ENCODE measurements at regions not wholly inside any gene's neighbourhood (a gene's known extent, or its start where the extent isn't known, plus 50 kb on each side); places are given as distances from the start of the nearest gene placed in this dataset.
"Not testable (repeated sequence)": the region's sequence is repeated elsewhere in the genome, so short reads cannot be mapped to it uniquely, and the experiment has no call there.

DNA sequence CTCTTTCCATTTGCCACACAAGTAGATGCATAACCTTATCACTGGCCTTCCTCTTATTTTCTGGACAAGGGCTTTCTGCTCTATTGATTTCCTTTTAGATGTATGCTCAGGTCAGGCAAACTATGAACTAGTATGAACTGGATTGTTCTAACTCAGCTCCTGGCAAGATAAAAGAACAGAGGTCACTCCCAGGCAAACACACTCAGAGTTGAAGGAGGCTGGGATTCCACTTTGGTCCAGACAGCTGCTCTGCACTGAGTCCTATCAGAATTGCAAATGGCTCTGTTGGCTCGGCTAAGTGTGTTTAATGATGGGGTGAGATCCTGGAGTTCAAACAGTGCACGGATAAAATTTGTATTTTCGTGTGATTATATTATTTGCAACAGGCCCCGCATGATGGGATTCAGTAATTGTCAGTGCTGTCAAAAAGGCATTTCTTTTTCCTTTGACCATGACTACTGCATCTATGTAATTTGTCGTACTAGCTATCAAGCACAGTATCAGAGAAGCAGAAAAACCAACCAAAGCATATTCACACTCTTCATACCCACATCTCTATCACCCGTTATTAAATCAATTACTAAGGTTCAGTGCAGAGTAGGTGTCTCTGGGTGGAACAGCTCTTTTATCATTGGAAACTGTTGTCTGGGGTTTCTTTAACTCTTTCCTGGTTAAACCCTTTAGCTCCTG is 288.1 kb upstream of the PRKCQ start:
- DNase-seq: no peak

DNA sequence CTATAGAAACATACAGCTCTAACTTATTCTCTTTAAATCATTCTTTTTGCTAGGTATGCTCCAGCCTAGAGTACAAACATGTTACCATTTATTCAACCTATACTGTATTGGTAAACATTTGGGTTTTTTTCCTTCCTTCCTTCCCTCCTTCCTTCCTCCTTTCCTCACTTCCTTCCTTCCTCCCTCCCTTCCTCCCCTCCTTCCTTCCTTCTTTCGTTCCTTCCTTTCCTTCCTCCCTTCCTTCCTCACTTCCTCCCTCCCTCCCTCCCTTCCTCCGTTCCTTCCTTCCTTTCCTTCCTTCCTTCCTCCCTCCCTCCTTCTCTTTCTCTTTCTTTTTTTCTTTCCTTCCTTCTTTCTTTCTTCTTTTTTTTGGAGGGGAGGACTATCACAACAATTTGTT is 286.7 kb upstream of the PRKCQ start:
- no peak for DNase-seq

DNA sequence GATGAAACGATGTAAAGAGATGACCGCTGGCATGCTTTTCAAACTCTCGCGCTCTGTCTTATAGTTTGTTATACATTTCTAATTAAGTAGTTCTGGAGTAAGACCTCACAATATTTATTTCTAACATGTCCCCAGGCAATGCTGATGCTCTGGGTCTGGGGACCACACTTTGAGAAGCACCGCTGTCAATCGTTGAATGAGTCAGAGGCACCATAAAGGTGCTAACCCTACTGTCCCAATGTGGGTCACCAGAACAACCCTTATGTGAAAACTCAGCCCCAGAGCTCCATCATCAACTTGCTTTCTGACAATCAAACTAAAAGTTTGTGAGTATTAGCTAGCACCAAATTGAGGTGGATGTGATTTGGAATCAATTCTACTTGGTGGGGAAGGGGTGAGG is 284.1 kb upstream of the PRKCQ start:
- DNase-seq: no peak

DNA sequence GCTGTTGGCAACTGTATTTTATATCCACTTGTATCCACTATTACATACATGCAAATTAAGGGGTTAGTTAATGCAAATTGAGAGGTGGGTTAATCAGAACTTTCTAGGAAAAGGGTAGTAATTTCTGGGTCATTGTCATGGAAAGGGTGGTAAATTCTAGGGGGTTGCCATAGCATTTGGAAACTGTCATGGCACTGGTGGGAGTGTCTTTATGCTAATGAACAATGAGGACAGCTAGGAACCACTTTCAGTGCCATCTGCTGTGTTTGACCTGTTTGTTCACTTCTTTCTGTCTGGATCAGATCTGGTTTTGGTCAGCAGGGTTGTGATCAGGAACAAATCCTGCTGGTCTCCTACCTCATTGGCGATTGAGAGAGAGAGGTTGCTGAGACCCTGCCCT is 283.3 kb upstream of the PRKCQ start:
- DNase-seq: no peak

DNA sequence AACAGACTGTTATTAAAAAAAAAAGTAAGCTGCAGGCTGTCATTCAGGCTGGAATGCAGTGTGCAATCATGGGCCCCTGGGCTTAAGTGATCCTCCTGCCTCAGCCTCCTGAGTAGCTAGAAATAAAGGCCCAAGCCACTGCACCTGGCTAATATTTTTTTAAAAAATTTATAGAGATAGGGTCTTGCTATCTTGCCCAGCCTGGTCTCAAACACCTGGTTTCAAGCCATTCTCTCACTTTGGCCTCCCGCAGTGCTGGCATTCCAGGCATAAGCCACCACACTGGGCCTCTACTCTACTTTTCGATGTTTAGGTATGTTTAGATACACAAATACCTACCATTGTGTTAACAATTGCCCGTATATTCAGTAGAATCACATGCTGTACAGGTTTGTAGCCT is 270.4 kb upstream of the PRKCQ start:
- DNase-seq: no peak

DNA sequence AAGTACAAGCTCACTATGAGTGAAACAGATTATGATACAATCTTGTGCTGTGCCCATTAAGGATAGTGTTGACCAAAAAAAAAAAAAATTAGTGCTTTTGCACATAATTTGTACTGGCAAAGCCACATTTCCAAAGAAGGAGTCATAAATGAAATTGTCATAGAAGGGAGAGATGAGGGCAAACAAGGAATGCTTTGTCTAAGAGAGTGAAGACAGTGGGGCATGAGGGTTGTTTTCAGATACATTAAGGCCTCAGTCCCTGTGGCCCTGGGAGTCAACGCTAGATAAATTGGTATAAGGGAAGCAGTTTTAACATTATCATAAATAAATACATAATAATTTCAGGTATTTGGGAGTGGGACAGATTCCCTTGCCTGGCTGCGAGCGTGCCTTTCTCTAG is 267.5 kb upstream of the PRKCQ start:
- DNase-seq: no peak

DNA sequence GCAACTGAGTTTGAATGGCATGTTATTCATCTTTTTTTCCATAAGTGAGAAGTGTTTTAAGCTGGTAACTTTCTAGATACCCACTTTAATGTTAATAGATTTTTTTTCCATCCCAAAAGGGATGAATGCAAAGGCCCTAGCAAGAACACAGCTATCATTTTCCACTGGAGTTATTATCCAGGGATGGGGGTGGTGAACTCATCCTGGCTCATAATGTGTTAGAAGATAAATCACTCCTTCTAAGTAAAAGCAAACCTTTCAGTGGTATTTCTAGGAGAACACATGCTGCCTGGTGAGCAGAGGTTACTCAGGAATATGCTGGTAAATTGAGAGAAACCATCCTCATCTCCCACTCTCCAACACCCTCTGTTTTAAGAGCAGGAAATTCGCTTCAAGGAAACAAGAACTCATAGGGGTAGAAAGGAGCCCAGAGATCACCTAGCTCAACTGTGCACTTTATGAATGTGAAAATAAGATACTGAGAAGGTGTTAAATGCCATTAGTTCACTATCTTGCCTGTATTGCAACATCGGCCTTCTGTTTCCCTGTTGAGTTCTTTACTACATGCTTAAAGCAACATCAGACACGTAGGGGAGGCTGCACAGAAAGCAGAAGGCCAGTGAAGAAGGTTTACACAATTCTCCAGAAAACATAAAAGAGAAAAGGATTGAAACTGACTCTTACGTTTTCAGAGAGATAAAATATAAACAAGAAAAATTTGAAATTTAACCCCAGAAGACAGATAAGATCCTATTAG is 264.0 kb upstream of the PRKCQ start:
- DNase-seq: peak; percentile 48 to 60 (median 50)

DNA sequence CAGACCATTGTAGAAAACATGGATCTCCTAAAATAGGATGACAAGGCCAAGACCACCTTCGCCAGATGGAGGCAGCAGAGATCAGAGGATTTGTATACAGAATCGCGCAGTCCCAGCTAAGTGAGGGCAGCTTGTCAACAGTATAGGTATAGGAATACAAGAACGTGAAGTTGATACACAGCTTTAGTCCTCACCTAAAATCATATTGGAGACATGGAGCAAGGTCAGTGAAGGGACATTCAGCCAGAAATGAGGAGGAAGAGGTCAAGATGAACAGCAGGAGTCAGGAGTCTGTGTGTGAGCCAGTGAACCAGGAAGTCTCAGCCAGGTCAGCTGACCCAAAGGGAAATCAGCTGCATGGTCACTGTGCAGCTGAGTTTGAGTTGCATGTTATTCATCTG is 263.4 kb upstream of the PRKCQ start:
- peak; percentile 71 to 73 (median 72) for DNase-seq

DNA sequence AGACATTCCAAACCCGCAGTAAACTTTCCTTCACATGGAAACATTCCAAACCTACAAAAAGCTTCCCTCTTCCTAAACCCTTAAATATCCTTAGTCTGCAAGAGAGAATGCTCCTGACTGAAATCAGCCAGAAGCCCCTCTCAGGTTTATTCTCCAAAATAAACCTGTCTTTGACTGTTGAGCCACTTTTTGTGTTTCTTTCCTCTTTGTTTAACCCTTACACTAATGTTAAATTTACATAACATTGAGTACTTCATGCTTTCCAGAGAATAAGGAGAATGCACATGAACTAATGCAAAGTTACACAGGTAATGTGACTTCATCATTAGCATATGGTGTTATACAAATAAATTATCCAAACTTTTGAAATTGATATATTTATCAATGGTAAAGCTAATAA is 262.6 kb upstream of the PRKCQ start:
- DNase-seq: no peak

DNA sequence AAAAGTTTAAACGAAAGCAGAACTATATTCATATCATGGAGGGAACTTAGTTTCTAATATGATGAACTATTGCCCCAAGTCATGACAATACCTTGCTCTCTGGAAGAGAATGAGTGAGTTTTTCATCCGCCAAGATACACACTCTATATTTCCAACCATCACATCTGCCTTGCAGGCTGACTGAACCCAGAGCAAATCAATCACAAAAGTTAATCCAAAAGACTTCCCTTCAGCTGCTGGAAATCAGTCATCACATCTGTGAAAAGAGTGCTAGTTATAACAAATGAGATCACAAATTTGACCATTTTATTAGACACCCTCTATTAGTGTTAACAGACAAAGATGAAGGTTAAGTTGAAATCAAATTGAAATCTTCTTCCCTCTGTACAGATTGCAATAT is 261.7 kb upstream of the PRKCQ start:
- no peak for DNase-seq

DNA sequence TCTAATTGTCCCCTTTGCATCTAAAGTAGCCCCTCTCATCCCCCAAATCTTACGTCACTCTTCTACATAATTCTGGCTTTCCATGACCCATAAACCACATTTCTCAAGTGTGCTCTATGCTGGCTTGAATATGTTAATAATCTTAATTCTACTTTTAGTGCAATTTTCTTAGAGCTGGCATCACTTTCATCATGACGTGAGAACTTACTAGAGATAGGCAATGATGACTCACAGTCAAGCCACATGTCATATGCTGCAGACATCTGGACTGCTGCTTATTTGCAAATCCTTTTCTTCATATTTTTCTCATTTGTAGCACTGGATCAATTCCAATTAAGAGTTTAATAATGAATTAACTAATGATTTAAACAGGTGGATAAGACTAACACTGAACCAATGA is 260.7 kb upstream of the PRKCQ start:
- DNase-seq: peak; percentile 68 to 83 (median 77)

DNA sequence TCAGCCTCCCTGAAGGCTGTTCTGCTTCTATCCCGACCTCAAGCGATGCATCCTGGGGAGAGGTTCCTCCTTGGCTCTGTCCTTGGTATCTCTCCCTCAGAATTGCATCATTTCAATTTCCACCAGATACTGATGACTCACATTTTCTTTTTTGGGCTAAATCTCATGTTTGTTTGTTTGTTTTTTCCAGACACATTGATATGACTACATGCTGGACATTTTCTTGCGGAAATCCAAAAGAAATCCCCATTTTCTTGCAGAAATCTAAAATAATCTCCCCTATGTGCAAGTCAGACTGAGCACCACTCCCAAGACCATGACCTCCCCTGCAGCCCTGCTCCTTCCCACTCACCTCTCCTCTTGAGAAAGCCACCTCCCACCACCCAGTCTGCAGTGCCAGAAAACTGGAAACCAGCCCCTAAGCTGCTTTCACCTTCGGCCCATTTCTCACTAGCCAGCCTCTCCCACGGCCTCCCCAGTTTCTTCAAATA is 260.2 kb upstream of the PRKCQ start:
- peak; percentile 90 to 93 (median 91) for DNase-seq

DNA sequence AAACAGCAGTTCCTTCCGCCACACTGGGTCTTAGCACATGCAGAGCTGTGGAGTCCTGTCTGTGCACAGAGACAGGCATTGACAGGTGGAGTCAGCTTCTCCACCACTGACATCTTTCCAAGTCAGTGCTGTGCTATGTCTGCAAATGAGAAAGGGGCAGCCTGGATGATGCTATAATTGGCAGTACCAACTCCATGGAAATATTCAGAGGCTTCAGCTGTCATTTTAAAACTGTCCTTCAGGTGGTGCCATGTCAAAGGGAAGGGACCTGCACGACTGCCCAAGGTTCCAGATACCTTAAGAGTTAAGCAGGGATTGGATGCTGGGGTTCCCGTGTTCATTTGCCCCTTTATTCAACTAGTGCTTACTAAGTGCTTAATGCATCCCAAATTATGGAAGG is 258.0 kb upstream of the PRKCQ start:
- peak; percentile 35 to 48 (median 42) for DNase-seq

DNA sequence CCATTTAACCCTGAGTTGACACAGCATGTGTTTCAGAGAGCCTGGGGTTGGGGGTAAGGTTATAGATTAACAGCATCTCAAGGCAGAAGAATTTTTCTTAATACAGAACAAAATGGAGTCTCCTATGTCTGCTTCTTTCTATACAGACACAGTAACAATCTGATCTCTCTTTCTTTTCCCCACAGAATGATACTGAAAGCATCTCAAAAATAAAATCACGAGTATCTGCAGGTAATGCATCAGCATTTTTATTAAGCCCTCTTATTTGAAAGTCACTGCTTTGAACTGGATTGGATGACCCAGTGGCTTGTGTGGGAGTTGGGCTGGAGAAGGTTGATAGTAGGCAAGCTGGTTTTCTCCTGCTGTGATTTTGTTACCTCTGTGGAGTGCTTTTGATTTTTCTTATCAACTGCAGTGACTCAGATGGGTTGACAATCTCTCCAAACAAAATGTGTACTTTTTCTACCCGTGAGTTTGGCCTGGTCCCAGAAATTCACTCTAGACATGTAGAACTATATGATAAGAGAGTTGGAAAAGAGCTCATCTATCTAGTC is 253.5 kb upstream of the PRKCQ start:
- no peak for DNase-seq

DNA sequence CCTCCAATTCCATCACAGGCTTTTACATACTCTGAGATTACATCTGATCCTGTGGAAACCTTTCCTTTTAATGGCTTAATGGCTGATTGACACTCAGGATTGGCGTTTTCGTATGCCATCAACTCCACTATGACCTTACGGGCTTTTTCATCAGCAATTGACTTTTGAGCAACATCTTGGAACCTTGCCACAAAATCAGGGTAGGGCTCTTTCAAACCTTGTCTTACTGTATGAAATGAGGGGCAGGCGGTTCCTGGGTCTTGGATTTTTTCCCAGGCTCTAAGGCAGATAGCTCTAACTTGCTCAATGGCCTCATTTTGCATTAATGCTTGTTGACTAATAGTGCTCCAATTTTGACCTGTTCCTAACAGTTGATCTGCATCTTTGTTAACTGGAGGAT is 250.9 kb upstream of the PRKCQ start:
- DNase-seq: not testable (repeated sequence)

DNA sequence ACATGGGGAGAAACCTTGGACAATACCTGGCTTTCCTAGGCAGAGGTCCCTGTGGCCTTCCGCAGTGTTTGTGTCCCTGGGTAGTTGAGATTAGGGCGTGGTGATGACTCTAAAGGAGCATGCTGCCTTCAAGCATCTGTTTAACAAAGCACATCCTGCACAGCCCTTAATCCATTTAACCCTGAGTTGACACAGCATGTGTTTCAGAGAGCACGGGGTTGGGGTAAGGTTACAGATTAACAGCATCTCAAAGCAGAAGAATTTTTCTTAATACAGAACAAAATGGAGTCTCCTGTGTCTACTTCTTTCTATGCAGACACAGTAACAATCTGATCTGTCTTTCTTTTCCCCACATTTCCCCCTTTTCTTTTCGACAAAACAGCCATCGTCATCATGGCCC is 244.7 kb upstream of the PRKCQ start:
- DNase-seq: not testable (repeated sequence)

DNA sequence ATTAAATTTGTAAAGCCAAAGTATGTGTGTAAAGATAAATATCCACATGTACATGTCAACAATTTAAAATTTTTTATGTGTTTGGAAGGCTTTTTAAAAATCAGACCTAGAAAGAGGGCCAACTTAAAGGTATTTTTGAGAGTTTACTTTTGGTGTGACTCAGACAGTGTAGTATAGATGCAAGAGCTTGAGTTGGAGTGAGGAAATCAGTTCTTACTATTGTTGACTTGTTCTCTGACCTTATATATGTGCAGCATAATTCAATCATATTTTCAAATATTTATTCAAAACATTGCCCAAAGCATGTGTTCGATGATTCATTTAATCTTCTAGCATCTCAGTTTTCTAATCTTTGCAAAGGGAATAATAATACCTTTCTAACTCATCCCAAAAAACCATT is 243.7 kb upstream of the PRKCQ start:
- no peak for DNase-seq

DNA sequence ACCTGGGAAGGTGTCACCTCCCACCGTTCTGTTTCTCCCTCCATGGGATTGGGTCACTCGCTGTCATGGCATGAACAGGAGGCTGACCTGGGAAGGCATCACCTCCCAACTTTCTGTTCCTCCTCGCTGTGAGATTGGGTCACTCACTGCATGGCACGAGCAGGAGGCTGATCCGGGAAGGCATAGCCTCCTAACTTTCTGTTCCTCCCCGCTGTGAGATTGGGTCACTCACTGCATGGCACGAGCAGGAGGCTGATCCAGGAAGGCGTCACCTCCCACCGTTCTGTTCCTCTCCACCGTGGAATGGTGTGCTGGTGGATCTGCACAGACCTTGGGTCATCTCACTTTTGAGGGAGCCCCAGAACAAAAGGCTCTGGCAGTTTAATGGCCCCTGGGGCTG is 239.2 kb upstream of the PRKCQ start:
- DNase-seq: peak; percentile 68 to 73 (median 73)

DNA sequence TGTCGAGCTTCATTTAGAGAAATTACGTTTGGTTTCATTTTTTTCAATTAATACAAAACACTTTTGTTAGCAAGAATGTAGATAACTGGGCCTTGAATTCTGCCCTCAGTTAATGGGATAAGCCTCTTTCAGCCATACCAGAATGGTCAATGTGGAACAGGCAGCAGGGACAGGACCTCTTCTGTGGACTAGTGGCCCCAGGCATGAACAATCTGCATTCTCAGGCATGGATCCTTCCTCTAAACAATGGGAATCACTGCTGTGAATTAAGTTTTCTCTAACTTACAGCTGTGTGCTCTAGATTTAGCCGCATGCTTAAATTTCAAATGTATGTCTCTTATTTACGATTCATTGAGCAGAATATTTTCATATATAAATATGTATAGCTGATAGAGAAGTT is 237.7 kb upstream of the PRKCQ start:
- no peak for DNase-seq

DNA sequence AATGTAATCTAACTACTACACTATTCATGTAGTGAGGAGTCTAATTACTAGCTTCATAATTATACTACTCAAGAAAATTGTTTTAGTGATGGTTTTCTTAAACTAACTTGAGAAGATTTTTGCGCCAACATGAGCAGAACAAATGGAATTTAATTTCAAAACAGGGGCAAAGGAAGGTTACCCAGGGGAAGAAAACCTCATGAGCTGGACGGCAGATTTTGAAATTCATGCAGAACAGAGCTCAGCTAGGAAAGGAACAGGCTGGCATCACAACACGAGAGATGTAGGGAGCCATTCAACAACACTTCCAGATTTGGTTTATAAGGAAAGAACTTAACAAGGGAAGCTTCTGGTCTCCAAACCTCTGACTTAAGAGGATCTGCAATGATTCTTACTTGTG is 235.3 kb upstream of the PRKCQ start:
- DNase-seq: no peak

DNA sequence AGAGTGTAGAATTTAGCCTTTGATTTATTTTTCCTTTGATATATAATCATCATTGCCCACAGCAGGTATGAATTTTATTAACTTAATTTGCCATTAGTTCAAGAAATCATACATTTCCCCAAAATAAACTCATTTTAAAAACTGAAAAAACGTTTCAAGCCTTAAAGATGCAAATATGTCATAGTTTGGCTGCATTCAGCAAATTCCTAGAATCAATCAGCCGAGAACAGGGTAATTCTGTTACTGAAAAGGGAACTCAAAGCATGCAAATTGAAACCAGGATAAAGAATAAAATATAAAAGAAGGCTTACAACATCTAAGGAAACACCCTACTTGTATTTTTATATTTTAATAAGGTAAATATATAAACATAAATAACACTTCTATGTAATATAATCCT is 233.8 kb upstream of the PRKCQ start:
- no peak for DNase-seq

DNA sequence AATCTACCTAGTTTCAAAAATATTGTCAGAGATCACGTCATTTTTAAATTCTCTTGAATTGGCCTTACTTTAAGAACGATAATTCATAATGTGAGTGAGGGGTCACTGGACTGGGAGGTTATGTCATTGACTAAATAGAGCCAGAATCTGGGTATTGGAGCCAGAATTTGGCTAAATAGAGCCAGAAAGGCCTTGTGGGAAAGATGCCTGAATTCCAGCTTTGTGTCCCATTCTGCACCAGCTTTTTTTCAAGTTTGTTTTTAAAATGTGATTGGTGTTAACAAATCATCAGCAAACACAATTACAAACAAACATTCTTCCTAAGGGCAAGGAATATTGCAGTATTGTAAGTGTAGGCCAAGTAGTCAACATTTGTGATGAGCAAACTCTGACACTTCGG is 233.2 kb upstream of the PRKCQ start:
- DNase-seq: no peak

DNA sequence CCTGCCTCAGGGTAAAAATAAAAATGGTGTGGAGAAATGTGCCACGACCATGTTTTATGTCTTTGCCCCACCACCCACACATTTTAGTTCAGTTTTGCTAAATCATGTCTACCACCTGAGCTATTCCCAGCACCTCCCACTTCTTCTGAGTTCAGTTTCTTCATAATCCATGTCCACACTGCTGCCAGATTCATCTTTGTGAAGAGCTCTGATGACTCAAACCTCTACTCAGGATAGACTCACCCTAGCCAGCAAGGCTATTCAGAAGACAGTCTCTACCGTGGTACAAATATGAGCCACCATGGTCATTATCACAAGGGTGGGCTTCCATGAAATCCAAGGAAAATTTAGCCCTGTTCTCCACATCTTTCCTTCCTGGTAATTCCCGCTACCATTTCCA is 231.1 kb upstream of the PRKCQ start:
- DNase-seq: no peak

DNA sequence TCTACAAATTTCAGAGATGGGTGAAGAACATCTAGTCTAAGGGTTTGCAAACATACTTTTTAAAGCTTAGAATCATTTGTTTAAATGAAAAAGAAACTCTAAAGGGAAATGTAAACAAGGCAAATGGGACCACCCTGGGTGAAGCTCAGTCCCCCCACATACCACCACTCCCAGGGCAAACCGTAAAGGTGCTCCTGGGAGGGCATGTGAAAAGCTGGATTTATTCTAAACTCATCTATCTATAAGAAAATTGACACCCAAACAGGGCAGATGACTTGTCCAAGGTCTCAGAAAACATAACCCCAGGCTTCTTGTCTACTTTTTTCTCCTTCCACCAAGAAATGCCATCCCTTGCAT is 223.3 kb upstream of the PRKCQ start:
- DNase-seq: no peak
